C4-2B (cell line): ENCODE measurements at regions not wholly inside any gene's neighbourhood (a gene's known extent, or its start where the extent isn't known, plus 50 kb on each side); places are given as distances from the start of the nearest gene placed in this dataset.

Source experiments
- H3K27ac ChIP-seq: fragments of 450-650 bp; 2 replicates; pipeline ENCODE4 v1.5.1; 2017
- ZFX ChIP-seq: fragments of 450-650 bp; IDR thresholded peaks from 2 replicates; pipeline ENCODE4 v1.6.1; 2017
- TF ChIP-seq, protein P1 (sequence below): fragments of 450-650 bp; conservative IDR thresholded peaks from 2 replicates; pipeline ENCODE4 v1.5.1; 2017; ENCODE audit warnings: mild to moderate bottlenecking

DNA sequence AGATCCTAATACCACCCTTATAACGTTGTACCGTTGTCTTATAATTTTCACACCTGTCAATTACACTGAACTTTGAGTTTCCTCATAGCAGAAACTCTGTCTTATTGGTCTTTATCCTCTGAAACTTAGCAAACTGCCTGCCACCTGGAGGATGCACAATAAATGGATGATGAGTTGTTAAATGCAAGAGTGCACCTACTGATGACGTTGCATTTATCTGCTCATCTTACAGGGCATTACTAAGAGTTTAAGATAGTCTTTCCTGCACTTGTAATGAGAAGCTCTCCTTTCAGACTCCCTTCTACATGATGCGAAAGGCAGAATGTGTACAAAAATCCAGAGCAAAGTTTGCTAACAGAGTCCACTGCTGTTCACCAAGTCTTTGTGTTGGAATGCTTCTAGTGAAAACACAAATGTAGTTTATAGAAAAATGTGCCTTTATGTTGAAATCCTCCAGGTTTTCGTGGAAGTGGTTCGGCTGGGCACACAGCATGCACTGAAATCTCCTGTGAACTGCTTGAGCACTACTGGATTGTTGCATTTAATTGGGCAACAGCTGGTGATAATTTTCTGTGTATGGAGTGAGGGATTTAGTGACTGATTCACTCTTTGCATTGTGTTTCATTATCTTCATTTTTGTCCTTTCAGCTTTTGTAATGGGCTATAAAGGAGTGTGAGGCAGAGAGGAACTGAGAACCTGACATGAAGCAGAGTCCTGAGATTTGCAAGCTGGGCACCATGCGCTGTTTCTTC is 665.8 kb upstream of the ID2 start:
- TF ChIP-seq ZFX = no peak
- TF ChIP-seq, protein P1, sequence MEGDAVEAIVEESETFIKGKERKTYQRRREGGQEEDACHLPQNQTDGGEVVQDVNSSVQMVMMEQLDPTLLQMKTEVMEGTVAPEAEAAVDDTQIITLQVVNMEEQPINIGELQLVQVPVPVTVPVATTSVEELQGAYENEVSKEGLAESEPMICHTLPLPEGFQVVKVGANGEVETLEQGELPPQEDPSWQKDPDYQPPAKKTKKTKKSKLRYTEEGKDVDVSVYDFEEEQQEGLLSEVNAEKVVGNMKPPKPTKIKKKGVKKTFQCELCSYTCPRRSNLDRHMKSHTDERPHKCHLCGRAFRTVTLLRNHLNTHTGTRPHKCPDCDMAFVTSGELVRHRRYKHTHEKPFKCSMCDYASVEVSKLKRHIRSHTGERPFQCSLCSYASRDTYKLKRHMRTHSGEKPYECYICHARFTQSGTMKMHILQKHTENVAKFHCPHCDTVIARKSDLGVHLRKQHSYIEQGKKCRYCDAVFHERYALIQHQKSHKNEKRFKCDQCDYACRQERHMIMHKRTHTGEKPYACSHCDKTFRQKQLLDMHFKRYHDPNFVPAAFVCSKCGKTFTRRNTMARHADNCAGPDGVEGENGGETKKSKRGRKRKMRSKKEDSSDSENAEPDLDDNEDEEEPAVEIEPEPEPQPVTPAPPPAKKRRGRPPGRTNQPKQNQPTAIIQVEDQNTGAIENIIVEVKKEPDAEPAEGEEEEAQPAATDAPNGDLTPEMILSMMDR = no peak
- no peak overlapping the region for H3K27ac ChIP-seq

DNA sequence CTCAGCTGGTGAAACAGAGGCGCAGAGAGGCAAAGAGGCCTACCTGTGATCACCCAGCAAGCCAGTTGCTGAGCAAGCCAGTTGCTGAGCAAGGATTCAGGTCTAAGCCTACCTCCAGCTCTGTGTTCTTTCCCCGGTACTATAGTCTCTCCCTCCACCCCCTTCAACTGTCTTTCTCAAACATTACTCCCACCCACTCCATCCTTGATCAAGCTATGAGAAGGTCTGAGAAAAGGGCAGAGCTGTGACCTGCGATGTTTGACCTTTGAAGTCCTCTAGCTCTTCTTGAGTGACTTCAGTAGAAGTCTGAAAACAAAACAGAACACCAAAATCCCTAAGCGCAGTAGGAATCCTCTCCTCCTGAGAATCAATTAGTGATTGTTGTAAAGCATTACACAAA is 665.2 kb upstream of the ID2 start:
- no peak for TF ChIP-seq ZFX
- TF ChIP-seq, protein P1 = no peak
- H3K27ac ChIP-seq = no peak overlapping the region

GRCh38 chr2:8018956-8019355 is 662.9 kb upstream of the ID2 start:
- no peak for TF ChIP-seq ZFX
- TF ChIP-seq, protein P1 = no peak
- H3K27ac ChIP-seq = no peak overlapping the region

GRCh38 chr2:8019934-8020333 is 661.9 kb upstream of the ID2 start:
- no peak overlapping the region for H3K27ac ChIP-seq
- TF ChIP-seq ZFX = no peak
- TF ChIP-seq, protein P1 = no peak

DNA sequence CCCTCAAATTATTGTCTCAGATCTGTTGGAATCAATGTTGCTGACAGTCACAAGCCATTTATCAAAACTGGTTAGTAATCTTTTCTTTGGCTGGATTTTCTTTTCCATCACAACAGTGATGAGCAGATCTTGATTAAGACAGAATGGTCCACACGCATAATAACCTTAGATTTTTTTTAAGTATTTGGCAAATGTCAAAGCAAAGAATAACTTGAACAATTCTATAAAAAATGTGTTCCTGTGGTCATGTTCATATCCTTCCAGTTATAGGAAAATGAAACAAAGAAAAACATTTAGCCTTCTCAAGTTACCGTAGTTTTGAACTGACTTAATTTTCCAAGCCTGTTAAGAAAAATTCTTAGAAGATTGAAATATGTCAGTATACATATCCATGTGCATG is 659.9 kb upstream of the ID2 start:
- TF ChIP-seq, protein P1 = no peak
- no peak for TF ChIP-seq ZFX
- H3K27ac ChIP-seq = no peak overlapping the region

DNA sequence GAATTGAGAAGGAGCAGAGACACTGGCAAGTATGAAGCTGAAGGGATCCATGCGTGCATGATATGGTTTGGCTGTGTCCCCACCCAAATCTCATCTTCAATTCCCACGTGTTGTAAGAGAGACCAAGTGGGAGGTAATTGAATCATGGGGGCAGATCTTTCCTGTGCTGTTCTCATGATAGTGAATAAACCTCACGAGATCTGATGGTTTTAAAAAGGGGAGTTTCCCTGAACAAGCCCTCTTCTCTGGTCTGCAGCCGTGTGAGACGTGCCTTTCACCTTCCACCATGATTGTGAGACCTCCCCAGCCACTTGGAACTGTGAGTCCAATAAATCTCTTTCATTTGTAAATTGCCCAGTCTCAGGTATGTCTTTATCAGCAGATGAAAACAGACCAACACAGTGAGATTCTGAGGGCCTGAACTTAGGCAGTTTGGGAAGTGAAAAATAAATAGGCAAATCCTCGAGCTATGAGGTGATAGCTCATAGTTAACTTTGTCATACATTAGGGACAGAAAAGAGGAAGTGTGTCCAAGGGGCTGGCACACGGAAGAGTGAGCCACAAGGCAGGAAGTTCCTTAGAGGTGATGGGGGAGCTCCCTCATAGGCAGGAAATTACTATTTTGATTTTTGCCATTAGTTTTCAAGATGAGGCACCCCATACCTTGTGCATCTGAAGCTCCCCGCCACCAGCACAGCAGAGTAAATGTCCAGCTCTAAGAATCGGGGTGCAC is 658.8 kb upstream of the ID2 start:
- no peak overlapping the region for H3K27ac ChIP-seq

GRCh38 chr2:8024506-8024905 is 657.4 kb upstream of the ID2 start:
- no peak for TF ChIP-seq ZFX
- TF ChIP-seq, protein P1 = no peak
- no peak overlapping the region for H3K27ac ChIP-seq

More for the DNA sequence above, 658.8 kb upstream of the ID2 start:
- TF ChIP-seq, protein P1 = no peak
- TF ChIP-seq ZFX = no peak
